ENCODE measurements at regions not wholly inside any gene's neighbourhood (a gene's known extent, or its start where the extent isn't known, plus 50 kb on each side); places are given as distances from the start of the nearest gene placed in this dataset.

- no peak for TF ChIP-seq CTCF (IDR thresholded peaks at IDR 0.05)
- no peak for TF ChIP-seq SIN3A (IDR thresholded peaks at IDR 0.05; ENCODE audit: borderline replicate concordance, insufficient read depth, low read depth, low read length)
- no peak for TF ChIP-seq REST (IDR thresholded peaks at IDR 0.05; ENCODE audit: insufficient read depth in 1 of 2, low read depth in 2 of 2, low read length in 1 of 2)
Observed at GRCh38 chr9:31629292-31629691, 755.2 kb upstream of the ACO1 start.
